CD4-positive, alpha-beta T cell treated with Interleukin-1 beta for 1 hour (primary cell): ENCODE measurements at regions not wholly inside any gene's neighbourhood (a gene's known extent, or its start where the extent isn't known, plus 50 kb on each side); places are given as distances from the start of the nearest gene placed in this dataset.
"Not testable (repeated sequence)": the region's sequence is repeated elsewhere in the genome, so short reads cannot be mapped to it uniquely, and the experiment has no call there.

ENCODE experiments used
- DNase-seq, 2 donors: peaks; one replicate each; pipeline ENCODE4 v3.0.0-alpha.2; 2020 to 2022

DNA sequence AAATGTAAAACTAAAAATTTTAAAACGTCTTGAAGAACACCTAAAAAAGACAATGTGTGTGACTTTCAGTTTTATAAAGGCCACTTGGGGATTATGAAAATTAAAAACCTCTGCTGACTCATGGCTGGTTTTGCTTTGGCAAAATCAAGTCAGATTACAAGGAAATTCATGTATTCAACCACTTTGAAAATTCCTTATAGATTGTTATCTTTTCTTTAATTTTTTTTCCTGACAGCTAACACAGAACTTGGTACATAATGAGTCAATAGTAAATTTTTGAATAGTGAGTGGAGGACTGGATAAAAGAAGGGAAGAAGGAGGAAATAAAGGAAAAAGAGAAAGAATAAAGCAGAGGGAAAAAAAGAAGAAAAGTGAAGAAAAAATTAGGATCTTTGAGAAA lies 1774.7 kb upstream of the ACO1 start:
- no peak for DNase-seq

DNA sequence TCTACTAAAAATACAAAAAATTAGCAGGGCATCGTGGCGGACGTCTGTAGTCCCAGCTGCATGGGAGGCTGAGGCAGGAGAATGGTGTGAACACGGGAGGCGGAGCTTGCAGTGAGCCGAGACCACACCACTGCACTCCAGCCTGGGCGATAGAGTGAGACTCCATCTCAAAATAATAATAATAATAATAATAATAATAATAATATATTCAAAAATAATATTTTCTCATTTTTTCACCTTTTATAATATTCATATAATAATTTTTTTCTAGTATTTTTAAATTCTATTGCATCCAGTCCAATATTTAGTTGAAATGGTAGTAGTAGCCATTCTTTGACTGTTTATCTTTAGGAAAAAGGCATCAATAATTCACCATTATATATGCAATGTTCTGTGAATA lies 1767.7 kb upstream of the ACO1 start:
- DNase-seq = not testable (repeated sequence)

GRCh38 chr9:30622561-30622960 lies 1761.9 kb upstream of the ACO1 start:
- no peak for DNase-seq

GRCh38 chr9:30628915-30629567 lies 1755.4 kb upstream of the ACO1 start:
- no peak for DNase-seq

GRCh38 chr9:30630459-30630858 lies 1754.0 kb upstream of the ACO1 start:
- no peak for DNase-seq

DNA sequence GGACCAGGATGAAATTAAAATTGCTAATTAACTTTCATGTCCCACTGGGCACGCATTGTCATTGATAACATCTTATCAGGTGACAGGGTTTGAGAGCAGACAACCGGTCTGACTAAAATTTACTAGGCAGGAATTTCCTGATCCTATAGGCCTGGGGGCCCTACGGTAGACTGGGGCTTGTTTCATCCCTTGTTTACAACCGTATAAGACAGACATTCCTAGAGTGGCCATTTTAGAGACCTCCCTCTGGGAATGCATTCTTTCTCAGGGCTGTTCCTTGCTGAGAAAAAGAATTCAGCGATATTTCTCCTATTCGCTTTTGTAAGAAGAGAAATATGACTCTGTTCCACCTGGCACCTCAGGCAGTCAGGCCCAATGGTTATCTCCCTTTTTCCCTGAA lies 1737.8 kb upstream of the ACO1 start:
- not testable (repeated sequence) for DNase-seq

- DNase-seq = no peak
Measured at GRCh38 chr9:30661925-30662324, 1722.5 kb upstream of the ACO1 start.

- no peak for DNase-seq
Measured at GRCh38 chr9:30670805-30671562, 1713.5 kb upstream of the ACO1 start.

- DNase-seq = no peak
Measured at GRCh38 chr9:30673132-30673531, 1711.3 kb upstream of the ACO1 start.

- no peak for DNase-seq
Measured at GRCh38 chr9:30676651-30677050, 1707.8 kb upstream of the ACO1 start.

GRCh38 chr9:30677221-30677620 lies 1707.2 kb upstream of the ACO1 start:
- no peak for DNase-seq

- DNase-seq = no peak
Measured at GRCh38 chr9:30688801-30689200, 1695.6 kb upstream of the ACO1 start.

DNA sequence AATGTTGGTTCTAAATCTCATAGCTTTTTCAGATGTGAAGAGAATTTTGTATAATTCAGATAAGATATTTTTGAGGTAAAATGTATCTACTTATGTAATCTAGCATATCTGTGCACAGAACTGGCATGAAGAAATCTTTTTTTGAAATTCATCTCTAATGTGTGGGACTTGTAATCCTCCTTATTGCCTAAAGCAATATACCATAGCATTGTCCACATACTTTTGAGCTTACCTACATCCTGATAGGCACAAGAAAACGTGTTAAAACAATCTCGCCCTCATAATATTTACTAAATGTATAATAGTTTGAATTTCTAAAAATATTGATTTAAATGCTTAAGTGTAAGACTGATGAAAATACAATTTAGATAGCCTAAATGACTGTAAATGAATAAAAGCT lies 1686.5 kb upstream of the ACO1 start:
- no peak for DNase-seq

DNA sequence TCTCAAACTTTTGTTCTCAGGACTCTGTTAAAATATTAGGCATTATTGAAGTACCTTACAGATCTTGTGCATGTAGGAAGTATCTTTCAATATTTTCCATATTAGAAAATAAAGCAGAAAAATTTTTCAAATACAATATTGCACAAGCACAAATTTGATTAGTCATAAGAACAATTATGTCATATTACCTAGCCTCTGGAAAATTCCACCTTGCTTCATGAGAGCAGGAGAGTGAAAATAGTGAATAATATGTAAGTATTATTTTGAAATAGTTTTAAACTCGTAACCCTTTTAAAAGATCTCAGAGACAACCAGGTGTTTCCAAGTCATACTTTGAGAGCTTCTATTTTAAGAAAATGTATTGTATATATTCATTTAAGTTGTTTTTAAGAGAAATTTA lies 1672.9 kb upstream of the ACO1 start:
- DNase-seq = no peak

GRCh38 chr9:30713243-30713642 lies 1671.2 kb upstream of the ACO1 start:
- DNase-seq = no peak

DNA sequence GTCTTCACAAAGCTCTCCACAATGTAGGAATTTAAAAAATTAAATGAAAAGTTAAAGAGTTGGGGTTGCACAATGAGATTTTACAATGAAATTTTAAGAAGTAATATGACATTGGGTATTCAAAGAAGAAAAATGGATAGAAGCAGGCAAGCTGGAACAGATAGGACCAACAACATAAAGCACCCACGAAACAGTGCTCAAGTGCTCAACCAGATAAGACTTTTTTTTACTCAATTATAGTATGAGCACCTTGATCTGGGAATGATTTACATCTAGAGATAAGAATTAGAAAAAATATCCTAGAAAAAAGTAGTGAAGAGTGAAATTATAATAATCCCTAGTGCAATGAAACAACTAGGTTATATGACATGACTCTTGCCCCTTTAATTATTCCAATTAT lies 1670.1 kb upstream of the ACO1 start:
- no peak for DNase-seq

GRCh38 chr9:30718483-30718882 lies 1666.0 kb upstream of the ACO1 start:
- no peak for DNase-seq

DNA sequence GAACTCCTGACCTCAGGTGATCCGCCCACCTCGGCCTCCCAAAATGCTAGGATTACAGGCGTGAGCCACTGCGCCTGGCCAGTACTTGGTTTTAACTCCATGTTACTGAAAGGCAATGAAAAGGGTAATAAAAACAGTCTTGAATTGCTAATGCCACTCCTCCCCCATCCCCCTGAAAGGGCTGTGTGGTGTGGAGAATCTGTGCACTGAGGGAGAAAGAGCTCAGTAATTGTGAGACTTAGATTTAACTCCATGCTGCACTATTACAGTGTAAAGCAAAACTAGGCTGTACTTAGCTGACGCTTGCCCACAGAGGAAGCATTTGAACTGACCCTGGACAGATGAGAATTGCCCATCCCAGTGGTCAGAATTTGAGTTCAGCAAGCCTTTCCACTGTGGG lies 1662.4 kb upstream of the ACO1 start:
- DNase-seq = no peak

GRCh38 chr9:30723656-30724055 lies 1660.8 kb upstream of the ACO1 start:
- no peak for DNase-seq

DNA sequence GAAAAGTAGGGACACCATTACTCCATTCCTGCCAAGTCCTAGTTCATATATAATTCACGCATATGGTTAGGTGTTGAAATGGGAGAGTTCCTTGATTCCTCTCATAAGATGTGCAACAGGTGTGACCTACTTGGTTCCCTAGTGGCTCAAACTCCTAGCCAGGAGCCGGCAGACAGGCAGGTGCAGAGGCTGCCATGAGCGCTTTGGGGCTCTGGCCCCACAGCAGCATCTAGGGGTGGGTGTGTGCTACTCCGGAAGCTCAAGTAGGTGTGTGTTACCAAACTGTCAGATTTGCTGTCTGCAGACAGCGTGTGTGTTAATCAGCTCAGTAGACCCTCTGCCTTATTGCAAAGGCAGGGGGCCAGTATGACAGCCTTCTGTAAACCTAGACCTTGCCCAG lies 1652.4 kb upstream of the ACO1 start:
- DNase-seq = no peak

DNA sequence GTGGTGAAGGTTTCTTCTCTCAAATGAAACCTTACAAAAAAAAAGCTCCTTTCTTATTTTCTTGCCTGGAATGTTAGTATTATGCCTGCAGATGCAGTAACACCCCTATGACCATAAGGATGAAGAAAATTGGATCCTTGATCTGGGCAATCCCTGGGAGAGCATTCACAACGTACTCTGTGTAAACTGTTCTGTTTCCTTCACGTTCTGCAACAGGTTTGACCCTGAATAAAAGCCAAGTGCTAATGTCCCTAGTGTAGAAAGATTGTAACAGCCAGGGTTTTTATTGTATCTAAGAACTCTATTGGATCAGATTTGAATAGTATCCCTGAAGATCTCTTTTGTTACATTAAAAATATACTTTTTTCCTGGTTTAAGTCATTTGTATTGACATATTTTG lies 1639.6 kb upstream of the ACO1 start:
- no peak for DNase-seq

DNA sequence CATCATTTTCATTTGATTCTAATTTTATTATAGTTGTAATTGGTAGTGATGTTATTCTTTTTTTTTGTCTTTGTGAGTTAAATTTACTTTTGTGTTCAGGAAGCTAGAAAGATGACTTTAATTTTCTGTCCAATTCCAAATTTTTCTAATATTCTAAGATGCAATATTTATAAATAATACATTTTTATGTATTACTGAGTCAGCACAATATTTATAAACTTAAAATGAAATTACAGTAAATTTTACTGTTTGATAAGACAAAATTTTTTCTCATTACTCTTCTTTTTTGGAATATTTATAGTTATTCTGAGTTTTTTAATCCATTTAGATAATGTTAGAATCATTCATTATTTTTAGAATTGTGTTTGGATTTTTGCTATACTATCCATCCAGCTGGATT lies 1637.9 kb upstream of the ACO1 start:
- no peak for DNase-seq

GRCh38 chr9:30757723-30758122 lies 1626.7 kb upstream of the ACO1 start:
- no peak for DNase-seq

DNA sequence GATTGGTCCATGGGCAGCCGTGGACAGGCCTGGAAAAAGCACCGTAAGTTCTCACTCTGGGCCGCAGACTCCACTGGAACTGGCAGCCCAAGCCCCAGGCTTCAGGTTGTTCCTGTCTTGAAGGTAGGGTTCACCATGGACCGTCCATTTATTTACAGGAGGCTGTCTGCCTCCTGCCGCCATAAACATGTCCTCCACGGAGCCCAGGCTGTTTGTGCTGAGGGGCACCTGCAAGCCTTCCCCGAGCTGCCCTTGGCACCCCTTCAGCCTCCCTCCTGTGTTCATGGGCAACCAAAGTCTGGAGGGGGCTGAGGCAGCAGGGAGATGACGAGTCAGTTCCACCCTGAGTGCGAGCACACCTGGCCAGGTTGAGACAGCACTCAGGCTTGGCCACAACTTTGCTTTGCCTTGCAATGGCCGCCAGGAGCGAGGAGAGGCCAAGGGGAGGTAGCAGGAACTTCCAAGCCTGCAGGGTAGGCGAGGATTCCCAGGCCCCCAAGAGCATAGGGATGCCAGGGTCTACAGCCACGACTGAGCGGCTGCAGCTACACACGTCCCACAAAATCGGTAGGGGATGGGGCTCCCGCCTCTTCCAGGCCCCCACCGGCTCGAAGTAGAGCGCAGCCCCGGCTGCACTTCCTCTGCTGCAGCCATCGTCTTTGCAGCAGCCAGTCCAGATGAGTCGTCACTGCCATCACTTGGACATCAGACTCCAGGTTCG lies 1625.6 kb upstream of the ACO1 start:
- no peak for DNase-seq
